Esophagus muscularis mucosa (tissue), 3 donors: ENCODE measurements at regions not wholly inside any gene's neighbourhood (a gene's known extent, or its start where the extent isn't known, plus 50 kb on each side); places are given as distances from the start of the nearest gene placed in this dataset.

Experiments
- CTCF ChIP-seq, 3 experiments: fragments of 200-600 bp in 2 of 3; fragments of 450-650 bp in 1 of 3; sonication (generic) in 2 of 3; IDR thresholded peaks; one replicate each; pipeline ENCODE4 v1.5.1; 2017 to 2019; ENCODE audit warnings: antibody characterized with exemption in 3 of 3, mild to moderate bottlenecking in 2 of 3, moderate library complexity in 1 of 3
- POLR2A ChIP-seq: fragments of 450-650 bp; IDR thresholded peaks from one replicate; pipeline ENCODE4 v1.6.1; 2017; ENCODE audit warnings: antibody characterized with exemption, moderate library complexity, mild to moderate bottlenecking, low read depth

DNA sequence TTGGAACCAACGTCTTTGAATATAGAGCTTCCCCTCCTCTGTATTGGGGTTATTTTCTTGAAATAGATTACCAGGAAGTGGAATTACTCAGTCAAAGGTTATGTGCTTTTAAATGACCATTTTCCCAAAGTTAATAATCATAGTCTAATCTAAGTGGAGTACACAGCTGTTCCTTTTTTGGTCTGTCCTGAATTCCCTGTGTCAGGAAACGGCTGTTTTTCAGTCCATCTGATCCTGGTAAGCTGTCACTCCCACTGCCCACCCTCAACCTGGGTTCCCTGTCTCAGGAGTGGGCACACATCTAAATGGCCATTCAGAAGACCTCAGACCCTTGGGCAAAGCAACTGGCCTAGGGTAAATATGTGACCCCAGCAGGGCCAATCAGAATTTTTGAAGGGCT lies 57.6 kb upstream of the KSR1 start:
- TF ChIP-seq CTCF (IDR thresholded peaks at IDR 0.05) (no peak), POLR2A (no peak)
